Ectodermal cell (in vitro differentiated cells): ENCODE measurements at regions not wholly inside any gene's neighbourhood (a gene's known extent, or its start where the extent isn't known, plus 50 kb on each side); places are given as distances from the start of the nearest gene placed in this dataset.

Experiments
- H3K27ac ChIP-seq: 2 replicates; pipeline ENCODE4 v1.7.0; 2013; ENCODE audit warnings: mild to moderate bottlenecking, low read depth, low read length; ENCODE audit not compliant: insufficient read depth, poor library complexity, severe bottlenecking
- H3K27me3 ChIP-seq: 2 replicates; pipeline ENCODE4 v1.7.0; 2013; ENCODE audit warnings: mild to moderate bottlenecking, low read length; ENCODE audit not compliant: insufficient read depth, control insufficient read depth, poor library complexity, severe bottlenecking
- H3K36me3 ChIP-seq: one replicate; pipeline ENCODE4 v1.7.0; 2013; ENCODE audit warnings: low read length; ENCODE audit not compliant: control insufficient read depth, insufficient read depth
- H3K4me1 ChIP-seq: one replicate; pipeline ENCODE4 v1.7.0; 2013; ENCODE audit warnings: low read length; ENCODE audit not compliant: control insufficient read depth, insufficient read depth
- H3K4me3 ChIP-seq: 2 replicates; pipeline ENCODE4 v1.7.0; 2013; ENCODE audit warnings: low read depth, low read length, control low read depth; ENCODE audit not compliant: insufficient read depth
- H3K9me3 ChIP-seq: 2 replicates; pipeline ENCODE4 v1.7.0; 2013; ENCODE audit warnings: mild to moderate bottlenecking, low read length, moderate library complexity; ENCODE audit not compliant: control insufficient read depth
- WGBS, 2 experiments: methylation state at CpG; one replicate each; pipeline ENCODE4 v1.1.7; 2013; ENCODE audit warnings: missing lambda C conversion rate in 2 of 2; 5-methylcytosine and 5-hydroxymethylcytosine counted together

GRCh38 chr22:48980918-48981317, 846.8 kb downstream of the BRD1 start:
- H3K36me3 ChIP-seq, result no peaks in the 10 kb centered on the region
- H3K4me3 ChIP-seq, result no peak overlapping the region
- H3K4me1 ChIP-seq, result no peaks in the 10 kb centered on the region
- H3K9me3 ChIP-seq, result no peaks in the 10 kb centered on the region
- H3K27ac ChIP-seq, result no peak overlapping the region
- H3K27me3 ChIP-seq, result no peaks in the 10 kb centered on the region
- WGBS, 2 experiments, result 75 to 79% methylated on average over 10 of the region's 10 CpGs

DNA sequence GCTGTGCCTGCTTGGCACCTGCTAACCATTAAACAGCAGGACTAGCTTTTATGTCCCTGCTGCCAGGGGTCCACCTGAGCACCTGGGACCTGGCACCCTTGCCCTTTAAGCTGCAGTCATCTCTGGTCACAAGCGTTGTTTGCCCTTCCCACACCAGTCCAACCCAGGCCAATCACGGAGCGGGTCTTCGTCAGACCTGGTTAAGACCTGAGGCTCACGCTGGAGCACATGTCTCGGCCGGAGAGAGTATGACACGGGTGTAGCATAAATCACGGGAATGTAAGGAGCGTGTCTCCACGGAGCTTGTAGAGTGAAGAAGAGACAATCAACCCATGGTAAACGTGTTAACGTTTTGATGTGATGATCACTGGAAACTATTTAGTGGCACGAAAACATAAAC, 847.3 kb downstream of the BRD1 start:
- H3K36me3 ChIP-seq, result no peaks in the 10 kb centered on the region
- H3K27ac ChIP-seq, result no peak overlapping the region
- H3K27me3 ChIP-seq, result no peaks in the 10 kb centered on the region
- no peaks in the 10 kb centered on the region for H3K4me1 ChIP-seq
- WGBS, 2 experiments, result 94 to 95% methylated on average over 14 of the region's 14 CpGs
- H3K4me3 ChIP-seq, result no peak overlapping the region
- H3K9me3 ChIP-seq, result no peaks in the 10 kb centered on the region

- H3K36me3 ChIP-seq, result no peaks in the 10 kb centered on the region
- 53 to 62% methylated on average over 4 of the region's 4 CpGs for WGBS, 2 experiments
- H3K4me1 ChIP-seq, result peaks cover 2% of the 10 kb centered on the region
- no peaks in the 10 kb centered on the region for H3K9me3 ChIP-seq
- H3K4me3 ChIP-seq, result no peak overlapping the region
- H3K27ac ChIP-seq, result no peak overlapping the region
- H3K27me3 ChIP-seq, result no peaks in the 10 kb centered on the region
These were observed 848.2 kb downstream of the BRD1 start for GRCh38 chr22:48979482-48979881.

- H3K9me3 ChIP-seq, result no peaks in the 10 kb centered on the region
- H3K27me3 ChIP-seq, result no peaks in the 10 kb centered on the region
- 90 to 92% methylated on average over 20 of the region's 20 CpGs for WGBS, 2 experiments
- H3K27ac ChIP-seq, result no peak overlapping the region
- H3K36me3 ChIP-seq, result no peaks in the 10 kb centered on the region
- H3K4me1 ChIP-seq, result peaks cover 2% of the 10 kb centered on the region
- no peak overlapping the region for H3K4me3 ChIP-seq
These were observed 850.8 kb downstream of the BRD1 start for GRCh38 chr22:48976556-48977535.

GRCh38 chr22:48975886-48976285, 851.8 kb downstream of the BRD1 start:
- Histone ChIP-seq H3K4me3 (no peak overlapping the region), H3K27ac (no peak overlapping the region), H3K4me1 (peaks cover 2% of the 10 kb centered on the region), H3K9me3 (no peaks in the 10 kb centered on the region), H3K27me3 (no peaks in the 10 kb centered on the region), H3K36me3 (no peaks in the 10 kb centered on the region)
- WGBS, 2 experiments, result 88 to 89% methylated on average over 3 of the region's 3 CpGs

- H3K36me3 ChIP-seq, result no peaks in the 10 kb centered on the region
- H3K27ac ChIP-seq, result no peak overlapping the region
- H3K4me1 ChIP-seq, result peaks cover 2% of the 10 kb centered on the region
- no peak overlapping the region for H3K4me3 ChIP-seq
- H3K9me3 ChIP-seq, result no peaks in the 10 kb centered on the region
- no peaks in the 10 kb centered on the region for H3K27me3 ChIP-seq
- WGBS, 2 experiments, result 87 to 88% methylated on average over 13 of the region's 13 CpGs
These were observed 852.3 kb downstream of the BRD1 start for GRCh38 chr22:48975316-48975741.

DNA sequence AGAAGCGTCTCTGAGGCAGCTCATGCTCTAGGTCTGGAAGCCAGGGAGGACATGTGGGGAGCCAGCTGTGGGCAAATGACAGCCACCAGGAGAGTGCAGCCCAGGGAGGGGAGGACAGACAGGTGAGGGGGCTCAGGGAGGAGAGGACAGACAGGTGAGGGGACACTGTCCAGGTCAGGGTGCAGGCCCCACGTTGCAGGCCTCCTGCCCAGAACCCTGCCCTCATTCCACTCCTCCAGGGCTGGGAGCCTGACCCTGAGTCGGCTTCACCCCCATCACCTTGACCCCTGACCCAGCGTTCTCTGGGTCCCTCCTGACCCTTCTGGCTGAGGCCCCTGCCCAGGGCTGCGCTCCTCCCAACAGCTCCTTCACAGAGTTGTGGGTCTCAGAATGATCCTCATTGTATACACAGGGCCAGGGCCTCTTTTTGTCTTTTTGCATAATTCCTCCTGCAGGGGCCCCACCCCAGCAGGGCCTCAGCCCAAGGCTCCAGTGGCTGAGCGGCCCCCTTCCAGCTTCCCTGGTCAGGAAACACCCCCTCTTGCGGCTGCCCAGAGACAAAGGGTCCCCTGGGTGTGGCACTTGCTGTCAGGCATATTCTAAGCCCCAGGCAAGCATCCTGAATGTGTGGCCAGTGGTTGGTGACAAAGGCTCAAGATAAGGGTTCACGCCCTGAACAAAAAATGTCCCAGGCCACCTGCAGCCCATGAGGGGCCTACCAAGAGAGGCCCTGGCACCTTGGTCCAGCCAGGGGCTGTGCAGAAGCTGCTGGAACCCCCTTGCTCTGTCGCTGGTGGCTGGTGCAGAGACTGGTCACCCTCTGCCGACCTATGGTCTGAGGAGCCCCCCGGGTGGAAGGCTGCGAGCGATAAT, 853.0 kb downstream of the BRD1 start:
- Histone ChIP-seq H3K4me1 (peaks cover 2% of the 10 kb centered on the region), H3K9me3 (no peaks in the 10 kb centered on the region), H3K4me3 (no peak overlapping the region), H3K36me3 (no peaks in the 10 kb centered on the region), H3K27me3 (no peaks in the 10 kb centered on the region), H3K27ac (no peak overlapping the region)
- 80 to 82% methylated on average over 13 of the region's 13 CpGs for WGBS, 2 experiments

- Histone ChIP-seq H3K27ac (no peak overlapping the region), H3K9me3 (no peaks in the 10 kb centered on the region)
- 89% methylated on average over 8 of the region's 8 CpGs for WGBS, 2 experiments
These were observed 854.0 kb downstream of the BRD1 start for GRCh38 chr22:48973694-48974041.

GRCh38 chr22:48972979-48973693, 854.5 kb downstream of the BRD1 start:
- no peaks in the 10 kb centered on the region for H3K36me3 ChIP-seq
- 90 to 95% methylated on average over 12 of the region's 12 CpGs for WGBS, 2 experiments

More at GRCh38 chr22:48973694-48974041, 854.0 kb downstream of the BRD1 start:
- Histone ChIP-seq H3K36me3 (no peaks in the 10 kb centered on the region), H3K4me1 (peaks cover 2% of the 10 kb centered on the region), H3K4me3 (no peak overlapping the region), H3K27me3 (no peaks in the 10 kb centered on the region)

More at GRCh38 chr22:48972979-48973693, 854.5 kb downstream of the BRD1 start:
- H3K4me3 ChIP-seq, result no peak overlapping the region
- H3K27me3 ChIP-seq, result no peaks in the 10 kb centered on the region
- peaks cover 2% of the 10 kb centered on the region for H3K4me1 ChIP-seq
- no peaks in the 10 kb centered on the region for H3K9me3 ChIP-seq
- H3K27ac ChIP-seq, result no peak overlapping the region
